SU-DHL-6 (cell line): ENCODE measurements at regions not wholly inside any gene's neighbourhood (a gene's known extent, or its start where the extent isn't known, plus 50 kb on each side); places are given as distances from the start of the nearest gene placed in this dataset.

ENCODE experiments used
- H2AFZ ChIP-seq: fragments of 200-600 bp; sonication (generic); 2 replicates; pipeline ENCODE4 v1.6.1; 2014; ENCODE audit warnings: low read depth, mild to moderate bottlenecking, moderate library complexity, mixed read lengths, antibody characterized with exemption, low read length; ENCODE audit not compliant: severe bottlenecking
- H3F3A ChIP-seq: fragments of 200-600 bp; shearing (Covaris generic); 2 replicates; pipeline ENCODE4 v1.6.0; 2016; ENCODE audit warnings: antibody characterized with exemption, mild to moderate bottlenecking; ENCODE audit not compliant: insufficient read depth
- H3K27ac ChIP-seq: fragments of 200-600 bp; sonication (generic); 2 replicates; pipeline ENCODE4 v1.5.1; 2016; ENCODE audit warnings: low read depth, mild to moderate bottlenecking, low read length, moderate library complexity, mixed read lengths
- H3K27me3 ChIP-seq: fragments of 200-600 bp; sonication (generic), shearing (Covaris generic); 2 replicates; pipeline ENCODE4 v1.6.0; 2014; ENCODE audit warnings: mild to moderate bottlenecking, low read length
- H3K36me3 ChIP-seq: fragments of 200-600 bp; sonication (generic); 2 replicates; pipeline ENCODE4 v1.6.1; 2014; ENCODE audit warnings: mild to moderate bottlenecking, low read length, mixed read lengths
- H3K4me2 ChIP-seq: fragments of 300-600, 200-600 bp; shearing (Covaris generic), sonication (generic); 2 replicates; pipeline ENCODE4 v1.6.0; 2014; ENCODE audit warnings: low read length, low read depth, mild to moderate bottlenecking; ENCODE audit not compliant: poor library complexity, severe bottlenecking
- H3K4me3 ChIP-seq: fragments of 200-600 bp; sonication (generic); 2 replicates; pipeline ENCODE4 v1.5.1; 2014; ENCODE audit warnings: antibody characterized with exemption, low read length, mild to moderate bottlenecking, mixed read lengths; ENCODE audit not compliant: insufficient read depth, poor library complexity, severe bottlenecking
- H3K79me2 ChIP-seq: fragments of 200-600 bp; sonication (generic); 2 replicates; pipeline ENCODE4 v1.6.1; 2014; ENCODE audit warnings: mild to moderate bottlenecking, low read length, moderate library complexity; ENCODE audit not compliant: insufficient read depth
- H3K9ac ChIP-seq: fragments of 200-600 bp; sonication (generic); 2 replicates; pipeline ENCODE4 v1.7.0; 2014; ENCODE audit warnings: mild to moderate bottlenecking, low read length
- H3K9me2 ChIP-seq: fragments of 200-600 bp; sonication (generic); replicated peaks from 2 replicates; pipeline ENCODE4 v1.6.1; 2014; ENCODE audit warnings: low read length; ENCODE audit not compliant: insufficient read depth
- H3K9me3 ChIP-seq: fragments of 200-600 bp; sonication (generic); 2 replicates; pipeline ENCODE4 v1.6.1; 2014; ENCODE audit warnings: low read length, mixed read lengths; ENCODE audit not compliant: insufficient read depth
- H4K20me1 ChIP-seq: fragments of 200-600 bp; sonication (generic); 2 replicates; pipeline ENCODE4 v1.6.1; 2014; ENCODE audit warnings: low read depth, mild to moderate bottlenecking, antibody characterized with exemption, low read length, moderate library complexity, mixed read lengths
- EZH2phosphoT487 ChIP-seq: fragments of 200-600 bp; sonication (generic), shearing (Covaris generic); conservative IDR thresholded peaks from 2 replicates; pipeline ENCODE4 v1.6.1; 2018; ENCODE audit warnings: mild to moderate bottlenecking, antibody characterized with exemption, low read length, moderate library complexity, mixed read lengths
- TF ChIP-seq, protein P1 (sequence below): fragments of 200-600 bp; sonication (generic); IDR thresholded peaks from one replicate; pipeline ENCODE4 v1.5.1; 2017; ENCODE audit warnings: antibody characterized with exemption, mild to moderate bottlenecking, low read length, moderate library complexity; ENCODE audit not compliant: insufficient read depth, poor library complexity, severe bottlenecking

- no peaks in the 10 kb centered on the region for H3K9me3 ChIP-seq
- no peaks in the 10 kb centered on the region for H3K9me2 ChIP-seq
- no peaks in the 10 kb centered on the region for H3K79me2 ChIP-seq
- H3K4me3 ChIP-seq = no peak overlapping the region
- H3K9ac ChIP-seq = no peak overlapping the region
- no peaks in the 10 kb centered on the region for H3K36me3 ChIP-seq
- no peak for TF ChIP-seq EZH2phosphoT487
- TF ChIP-seq, protein P1, sequence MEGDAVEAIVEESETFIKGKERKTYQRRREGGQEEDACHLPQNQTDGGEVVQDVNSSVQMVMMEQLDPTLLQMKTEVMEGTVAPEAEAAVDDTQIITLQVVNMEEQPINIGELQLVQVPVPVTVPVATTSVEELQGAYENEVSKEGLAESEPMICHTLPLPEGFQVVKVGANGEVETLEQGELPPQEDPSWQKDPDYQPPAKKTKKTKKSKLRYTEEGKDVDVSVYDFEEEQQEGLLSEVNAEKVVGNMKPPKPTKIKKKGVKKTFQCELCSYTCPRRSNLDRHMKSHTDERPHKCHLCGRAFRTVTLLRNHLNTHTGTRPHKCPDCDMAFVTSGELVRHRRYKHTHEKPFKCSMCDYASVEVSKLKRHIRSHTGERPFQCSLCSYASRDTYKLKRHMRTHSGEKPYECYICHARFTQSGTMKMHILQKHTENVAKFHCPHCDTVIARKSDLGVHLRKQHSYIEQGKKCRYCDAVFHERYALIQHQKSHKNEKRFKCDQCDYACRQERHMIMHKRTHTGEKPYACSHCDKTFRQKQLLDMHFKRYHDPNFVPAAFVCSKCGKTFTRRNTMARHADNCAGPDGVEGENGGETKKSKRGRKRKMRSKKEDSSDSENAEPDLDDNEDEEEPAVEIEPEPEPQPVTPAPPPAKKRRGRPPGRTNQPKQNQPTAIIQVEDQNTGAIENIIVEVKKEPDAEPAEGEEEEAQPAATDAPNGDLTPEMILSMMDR = no peak
- no peaks in the 10 kb centered on the region for H3K27me3 ChIP-seq
- no peak overlapping the region for H3K4me2 ChIP-seq
- no peaks in the 10 kb centered on the region for H3F3A ChIP-seq
- H2AFZ ChIP-seq = no peak overlapping the region
- H4K20me1 ChIP-seq = no peaks in the 10 kb centered on the region
- H3K27ac ChIP-seq = no peak overlapping the region
Measured at GRCh38 chrX:106323357-106323756, 155.3 kb downstream of the PWWP3B start.

GRCh38 chrX:106331606-106332005, 163.5 kb downstream of the PWWP3B start:
- Histone ChIP-seq H3F3A (no peaks in the 10 kb centered on the region), H3K4me2 (no peak overlapping the region)
- no peak for TF ChIP-seq EZH2phosphoT487
- TF ChIP-seq, protein P1 = no peak

GRCh38 chrX:106341823-106342222, 173.7 kb downstream of the PWWP3B start:
- no peak overlapping the region for H3K4me3 ChIP-seq
- H3K9ac ChIP-seq = no peak overlapping the region
- H3K4me2 ChIP-seq = no peak overlapping the region
- no peak overlapping the region for H3K27ac ChIP-seq
- H3K9me3 ChIP-seq = no peaks in the 10 kb centered on the region
- no peaks in the 10 kb centered on the region for H3K27me3 ChIP-seq
- H4K20me1 ChIP-seq = no peaks in the 10 kb centered on the region
- no peak for TF ChIP-seq EZH2phosphoT487
- TF ChIP-seq, protein P1 = no peak
- H3F3A ChIP-seq = no peaks in the 10 kb centered on the region
- H3K36me3 ChIP-seq = no peaks in the 10 kb centered on the region
- no peaks in the 10 kb centered on the region for H3K9me2 ChIP-seq
- no peaks in the 10 kb centered on the region for H3K79me2 ChIP-seq
- no peak overlapping the region for H2AFZ ChIP-seq

More at GRCh38 chrX:106331606-106332005, 163.5 kb downstream of the PWWP3B start:
- H3K9me3 ChIP-seq = no peaks in the 10 kb centered on the region
- H3K79me2 ChIP-seq = no peaks in the 10 kb centered on the region
- no peaks in the 10 kb centered on the region for H4K20me1 ChIP-seq
- H3K27ac ChIP-seq = no peak overlapping the region
- H3K27me3 ChIP-seq = no peaks in the 10 kb centered on the region
- no peaks in the 10 kb centered on the region for H3K36me3 ChIP-seq
- H3K4me3 ChIP-seq = no peak overlapping the region
- H3K9me2 ChIP-seq = no peaks in the 10 kb centered on the region
- no peak overlapping the region for H3K9ac ChIP-seq
- no peak overlapping the region for H2AFZ ChIP-seq
